ENCODE measurements at regions not wholly inside any gene's neighbourhood (a gene's known extent, or its start where the extent isn't known, plus 50 kb on each side); places are given as distances from the start of the nearest gene placed in this dataset.

- TF ChIP-seq CTCF (IDR thresholded peaks at IDR 0.05; ENCODE audit: insufficient read depth, low read length, poor library complexity, severe bottlenecking) (no peak), EZH2phosphoT487 (conservative IDR thresholded peaks at IDR 0.05; ENCODE audit: low read length) (no peak)
These were observed 97.8 kb upstream of the PMAIP1 start for GRCh38 chr18:59802031-59802430.
